ENCODE measurements at regions not wholly inside any gene's neighbourhood (a gene's known extent, or its start where the extent isn't known, plus 50 kb on each side); places are given as distances from the start of the nearest gene placed in this dataset.
A peak's percentile ranks its signal among the peaks of the same experiment; 100 is the strongest.

DNA sequence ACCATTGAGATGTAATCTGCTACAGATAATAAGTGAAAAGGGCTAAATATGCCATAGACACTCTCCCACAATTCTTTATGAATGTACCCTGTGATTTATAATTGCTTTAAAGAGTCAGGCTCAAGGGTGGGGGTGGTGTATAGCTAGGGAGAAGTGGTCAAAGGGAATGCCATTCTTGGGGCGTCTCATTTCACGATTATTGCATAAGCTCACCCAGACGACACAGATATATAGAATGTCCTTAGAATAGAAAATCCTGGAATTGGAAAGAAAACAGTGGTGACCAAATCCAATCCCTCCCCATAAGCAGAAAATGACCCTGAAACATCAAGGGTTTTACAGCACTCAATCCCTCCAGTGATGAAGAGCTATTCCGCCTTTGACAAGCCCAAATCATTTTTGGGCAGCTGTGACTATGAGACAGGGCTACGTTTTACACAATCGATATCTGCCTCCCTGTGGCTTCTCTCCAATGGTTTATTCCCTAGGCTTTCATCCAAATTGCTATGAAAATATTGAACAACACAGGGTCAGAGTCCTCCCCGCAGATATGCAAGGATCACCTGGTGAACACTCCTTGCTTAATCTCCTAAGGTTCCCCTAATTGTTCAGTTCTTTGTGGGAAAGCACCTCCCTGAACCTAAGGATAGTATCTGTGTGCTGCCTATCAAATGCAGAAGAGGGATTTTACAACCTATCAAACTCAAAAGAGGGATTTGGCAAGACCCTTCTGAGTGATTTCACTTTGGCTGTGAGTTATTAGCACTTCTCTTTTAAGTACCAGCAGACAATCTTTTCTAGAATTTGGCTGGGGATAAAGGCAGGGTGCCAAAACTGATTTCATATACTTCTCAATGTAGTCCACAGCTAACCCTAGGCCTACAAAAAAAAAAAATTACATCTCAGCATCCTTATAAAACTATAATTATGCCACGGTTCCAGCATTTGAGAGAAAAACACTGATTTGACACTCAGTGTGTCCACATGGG is 144.9 kb upstream of the CDH6 start:
- no peak for DNase-seq (ENCODE audit: low read depth)

DNA sequence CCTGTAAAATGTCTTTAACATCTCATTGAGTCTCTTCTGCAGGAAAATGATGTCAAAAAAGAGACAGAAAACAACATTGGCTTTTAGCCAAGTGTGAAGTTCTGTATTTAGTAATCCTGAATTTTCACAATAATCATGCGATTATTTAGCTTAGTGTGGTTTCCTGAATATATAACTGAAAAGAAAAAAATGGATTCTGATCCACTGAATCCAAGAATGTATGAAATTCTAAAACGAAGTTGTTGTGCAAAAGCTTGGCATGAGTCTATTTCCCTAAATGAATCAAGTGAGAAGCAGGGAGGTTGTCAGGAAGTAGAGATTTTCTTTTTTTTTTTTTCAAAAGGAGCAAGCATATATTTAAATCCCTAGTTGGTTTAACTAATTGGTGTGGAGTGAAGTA is 145.9 kb upstream of the CDH6 start:
- no peak for DNase-seq (ENCODE audit: low read depth)

DNA sequence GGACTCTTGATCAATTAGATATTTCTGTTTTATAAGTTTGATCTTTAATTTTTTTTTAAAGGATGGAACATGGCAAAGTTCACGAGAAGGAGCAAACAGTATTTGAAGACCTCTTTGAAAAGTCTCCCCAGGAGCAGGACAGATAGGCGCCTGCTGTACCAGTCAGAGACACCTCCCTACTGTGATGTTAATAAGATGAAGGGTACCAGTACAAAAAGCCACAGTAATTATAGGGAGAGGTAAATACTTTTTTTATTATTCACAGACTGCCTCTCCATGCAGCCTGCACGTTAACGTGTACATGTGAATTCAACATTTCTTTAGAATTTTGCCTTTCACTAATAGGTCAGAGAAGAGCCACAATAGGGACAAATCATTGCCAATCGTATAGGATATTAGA is 146.5 kb upstream of the CDH6 start:
- DNase-seq (ENCODE audit: low read depth) = no peak

DNA sequence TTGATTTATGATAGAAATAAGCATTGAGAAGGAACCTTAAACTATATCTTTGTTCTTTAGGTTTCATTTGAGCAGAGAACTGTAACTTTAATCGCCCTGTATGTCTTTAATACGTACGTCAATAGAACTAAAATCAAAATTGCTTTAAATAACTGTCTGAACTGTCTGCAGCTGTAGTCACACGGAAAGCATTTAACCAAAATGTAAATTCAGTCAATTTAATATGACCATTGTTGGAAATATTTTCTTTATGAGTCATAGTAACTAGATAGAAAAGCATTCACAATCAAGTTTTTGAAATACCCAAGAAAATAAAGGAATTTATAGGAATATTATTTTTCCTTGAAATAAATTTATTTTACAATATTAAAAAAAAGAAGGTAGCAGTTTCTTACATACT is 157.1 kb upstream of the CDH6 start:
- no peak for DNase-seq (ENCODE audit: low read depth)

DNA sequence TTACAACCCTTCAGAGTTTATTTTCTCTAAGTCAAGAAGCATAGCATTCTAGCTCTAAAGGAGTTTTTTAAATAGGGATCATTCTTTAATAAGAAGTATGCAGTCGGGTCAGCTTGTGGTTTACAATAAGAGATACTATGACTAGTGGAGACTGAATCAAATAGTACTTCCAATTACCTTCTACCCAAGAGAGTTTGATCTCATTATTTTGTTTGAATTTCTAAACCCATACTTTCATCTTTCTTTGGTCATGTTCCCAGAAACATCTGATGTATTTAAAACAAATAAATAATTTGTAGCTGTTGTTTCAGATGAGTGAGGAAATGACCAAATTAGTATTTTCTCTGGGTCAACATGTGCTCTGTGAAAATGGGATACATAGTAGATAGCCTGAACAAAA is 160.2 kb upstream of the CDH6 start:
- no peak for DNase-seq (ENCODE audit: low read depth)

DNA sequence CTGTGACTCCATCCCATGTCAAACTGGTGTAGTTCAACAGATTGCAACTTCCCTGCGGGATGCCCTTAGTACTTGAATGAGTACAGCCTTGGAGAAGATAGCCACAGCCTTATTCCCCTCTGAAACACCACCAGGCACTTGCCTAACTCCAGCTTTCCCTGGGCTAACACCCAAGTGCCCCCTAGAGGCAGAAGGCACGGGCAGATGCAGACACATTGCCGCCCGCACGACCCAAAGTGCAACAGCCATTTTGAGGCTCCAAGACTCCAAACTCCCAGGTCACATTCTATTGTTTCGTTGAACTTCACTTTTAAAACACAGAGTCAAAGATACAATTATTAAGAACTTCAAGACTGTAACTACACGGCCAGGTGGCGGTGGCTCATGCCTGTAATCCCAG is 163.6 kb upstream of the CDH6 start:
- DNase-seq (ENCODE audit: low read depth) = no peak

DNA sequence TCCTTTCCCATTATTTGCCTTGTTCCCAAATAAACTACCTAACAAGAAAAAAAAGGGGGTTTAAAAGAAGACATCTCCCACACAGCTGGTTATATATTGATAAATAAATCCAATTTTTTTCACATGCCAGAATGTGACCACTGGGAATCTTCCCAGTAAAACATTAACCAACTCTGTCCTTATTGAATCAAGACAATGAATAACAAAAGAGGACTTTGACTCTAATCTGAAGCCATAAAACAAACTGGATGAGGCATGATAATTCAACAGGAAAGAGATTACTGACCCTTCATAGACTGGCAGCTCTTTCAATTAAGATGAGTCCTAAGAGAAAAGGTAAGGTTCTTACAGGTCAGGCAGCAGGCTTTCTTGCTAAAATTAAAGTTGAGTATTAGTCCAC is 165.8 kb upstream of the CDH6 start:
- no peak for DNase-seq (ENCODE audit: low read depth)

DNA sequence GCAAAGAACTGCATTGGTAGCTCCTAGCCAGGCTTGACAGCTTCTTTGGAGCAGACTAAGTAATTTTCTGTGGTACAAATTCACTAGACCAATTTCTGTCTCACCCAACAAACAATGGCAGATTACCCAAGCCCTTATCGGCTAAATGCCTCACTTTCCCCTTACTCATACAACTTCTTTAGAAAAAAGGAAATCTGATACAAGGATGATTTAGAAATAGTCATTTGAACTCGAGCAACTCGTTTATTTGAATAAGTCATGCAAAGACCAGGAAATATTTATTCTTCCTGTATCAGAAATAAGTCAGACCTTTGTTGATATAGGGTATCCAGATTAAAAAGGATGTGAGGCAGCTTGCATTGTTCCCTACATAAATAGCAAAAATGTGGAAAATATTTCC is 170.4 kb upstream of the CDH6 start:
- DNase-seq (ENCODE audit: low read depth) = no peak

DNA sequence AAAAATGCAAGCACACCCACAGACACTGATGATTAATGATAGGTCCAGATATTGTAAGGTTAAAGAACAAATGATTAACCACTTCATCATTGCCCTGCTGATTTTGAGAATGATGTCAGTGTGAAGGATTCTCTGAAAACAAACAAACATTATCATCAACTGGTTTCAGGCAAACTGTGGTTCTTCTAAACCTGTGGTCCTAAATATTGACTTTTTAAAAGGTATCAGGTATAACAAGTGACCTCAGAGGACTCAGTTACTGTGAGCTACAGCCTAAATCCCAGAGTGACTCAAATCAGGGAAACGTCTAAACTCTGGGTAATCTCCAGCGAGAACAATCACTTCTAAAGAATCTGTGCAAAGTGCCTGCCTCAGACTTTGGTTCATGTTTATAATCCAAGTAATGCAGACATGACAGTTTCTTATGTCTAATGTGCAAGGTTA is 172.3 kb upstream of the CDH6 start:
- no peak for DNase-seq (ENCODE audit: low read depth)

DNA sequence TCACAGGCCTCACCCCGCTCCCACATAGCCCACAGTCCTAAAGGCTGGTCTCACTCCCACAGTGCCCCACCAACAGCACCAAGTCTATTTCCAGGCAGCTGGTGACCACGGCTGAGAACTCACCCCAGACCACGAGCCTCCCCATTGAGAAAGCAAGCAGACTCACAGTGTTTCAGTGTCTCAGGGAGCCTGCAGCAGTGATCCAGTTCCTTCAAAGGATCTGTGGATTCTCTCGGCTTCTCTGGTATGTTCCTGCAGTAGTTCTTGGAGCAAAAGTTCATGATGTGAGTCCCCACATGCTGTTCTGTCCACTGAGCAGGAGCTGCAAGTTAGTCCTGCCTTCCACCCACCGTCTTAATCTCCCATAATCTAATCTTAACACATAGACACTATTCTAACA is 185.3 kb upstream of the CDH6 start:
- DNase-seq (ENCODE audit: low read depth) = no peak

DNA sequence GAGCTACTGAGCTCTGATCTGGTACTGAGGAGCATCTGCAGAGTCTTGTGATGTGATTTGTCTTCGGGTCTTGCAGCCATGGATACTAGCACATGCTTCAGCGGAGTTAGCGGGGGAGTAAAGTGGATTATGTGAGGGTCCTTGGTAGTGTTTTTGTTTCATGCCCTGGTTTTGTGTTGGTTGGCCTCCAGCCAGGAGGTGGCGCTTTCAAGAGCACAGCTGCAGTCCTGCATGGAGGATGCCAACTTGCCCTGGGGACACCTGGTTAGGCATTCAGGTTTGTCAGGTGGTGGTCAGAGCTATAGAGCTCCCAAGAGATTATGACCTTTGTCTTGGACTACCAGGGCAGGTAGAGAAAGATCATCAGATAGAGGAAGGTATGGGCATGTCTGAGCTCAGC is 185.8 kb upstream of the CDH6 start:
- no peak for DNase-seq (ENCODE audit: low read depth)

DNA sequence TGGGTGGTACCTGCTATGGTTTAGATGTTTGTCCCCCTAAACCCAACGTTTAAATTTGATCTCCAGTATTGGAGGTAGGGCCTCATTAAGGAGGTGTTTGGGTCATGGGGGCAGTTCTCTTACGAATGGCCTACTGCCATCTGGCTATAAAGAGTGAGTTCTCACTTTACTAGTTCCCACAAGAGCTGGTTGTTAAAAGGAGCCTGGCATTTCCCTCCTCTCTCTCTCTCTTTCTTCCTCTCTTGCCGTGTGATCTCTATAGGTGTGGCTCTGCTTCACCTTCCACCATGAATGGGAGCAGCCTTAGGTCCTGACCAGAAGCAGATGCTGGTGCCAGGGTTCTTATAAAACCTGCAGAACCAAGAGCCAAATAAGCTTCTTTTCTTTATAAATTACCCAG is 193.2 kb upstream of the CDH6 start:
- DNase-seq (ENCODE audit: low read depth) = no peak

DNA sequence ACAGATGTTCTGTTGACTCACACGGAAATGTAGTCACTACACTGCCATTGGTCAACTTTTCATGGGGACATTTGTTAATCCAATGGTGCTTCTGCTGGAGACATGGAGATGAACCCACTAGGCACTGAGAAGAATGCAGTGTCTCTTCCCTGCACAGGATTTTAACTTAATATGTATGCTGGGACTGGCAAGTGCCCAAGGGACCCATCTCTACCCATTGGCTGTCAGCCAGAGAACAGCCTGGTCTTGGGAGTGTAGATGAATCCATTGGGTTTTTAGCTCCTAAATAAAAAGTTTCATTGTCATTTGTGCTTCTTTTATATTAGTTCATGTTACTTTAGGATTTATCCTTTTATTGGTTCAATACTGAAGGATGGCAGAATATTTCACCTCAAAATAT is 195.8 kb upstream of the CDH6 start:
- DNase-seq (ENCODE audit: low read depth) = no peak

DNA sequence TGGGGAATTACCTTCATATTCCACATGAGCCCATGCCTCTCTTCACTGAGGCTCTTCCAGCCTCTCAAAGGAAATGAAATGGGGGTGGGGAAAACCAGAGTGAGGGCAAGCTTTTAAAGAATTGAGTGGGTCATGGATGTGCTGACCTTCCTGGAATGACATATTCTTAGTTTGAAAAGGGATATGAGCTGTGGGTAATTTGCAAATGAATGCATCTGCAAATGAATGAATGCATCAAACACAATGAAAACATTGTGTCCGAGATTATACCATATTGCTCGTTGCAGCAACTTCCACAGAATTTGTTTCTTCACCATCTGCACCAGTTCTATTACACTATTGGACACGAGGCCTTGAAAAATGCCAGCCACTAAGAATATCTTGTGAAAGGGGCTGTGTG is 198.6 kb upstream of the CDH6 start:
- DNase-seq (ENCODE audit: low read depth) = no peak

DNA sequence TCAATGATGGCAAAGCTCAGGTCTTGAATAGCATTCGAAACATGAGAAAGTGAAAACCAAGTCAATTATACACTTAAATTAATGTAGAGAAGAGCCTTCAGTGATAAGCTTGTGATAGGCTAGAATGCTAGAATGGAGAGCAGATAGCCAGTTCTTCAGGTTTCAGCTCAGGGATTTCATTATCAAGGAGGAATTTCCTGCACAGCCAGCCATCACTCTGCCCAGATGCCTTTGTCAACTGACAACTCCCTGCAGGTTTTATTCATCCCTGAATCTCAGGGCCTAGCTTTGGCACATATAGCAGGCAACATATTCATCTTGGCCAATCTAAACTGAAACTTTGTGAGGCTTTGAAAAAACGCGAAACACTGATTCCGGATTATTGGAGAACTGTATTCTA is 199.3 kb upstream of the CDH6 start:
- no peak for DNase-seq (ENCODE audit: low read depth)

DNA sequence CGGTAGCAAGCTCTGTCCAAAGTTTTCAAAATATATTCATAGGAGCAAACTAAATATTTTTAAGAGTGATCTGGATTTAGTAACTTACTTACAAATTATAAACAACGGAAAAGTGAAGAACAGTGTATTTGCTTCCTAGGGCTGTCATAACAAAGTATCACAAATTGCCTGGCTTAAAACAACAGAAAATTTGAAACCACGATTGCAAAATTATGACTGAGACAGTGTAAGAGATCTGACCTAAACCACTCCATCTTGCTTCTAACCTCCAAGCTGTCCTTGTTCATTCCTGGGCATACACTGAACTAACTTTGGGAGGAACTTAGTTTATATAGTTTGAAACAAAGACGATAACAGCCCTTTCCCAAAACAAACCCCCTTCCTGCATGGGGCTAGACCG is 202.0 kb upstream of the CDH6 start:
- DNase-seq (ENCODE audit: low read depth) = no peak

DNA sequence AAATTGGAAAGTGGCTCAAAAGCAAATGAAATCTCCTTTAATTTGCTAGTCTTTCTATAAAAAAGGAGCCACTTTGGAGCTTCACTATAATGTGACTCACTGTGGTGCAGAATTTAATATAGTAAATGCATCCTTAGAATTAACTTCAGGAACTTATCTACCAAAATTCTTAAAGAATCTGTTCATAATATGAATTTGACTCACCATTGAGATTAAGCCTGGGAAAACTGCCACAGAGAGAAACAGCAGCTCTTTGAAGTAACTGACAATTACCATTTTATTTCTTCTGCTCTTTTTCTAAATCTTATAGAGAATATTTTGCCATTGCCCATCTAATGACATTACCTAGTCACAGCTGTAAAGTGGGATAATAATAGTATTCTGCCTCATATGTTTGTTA is 211.9 kb upstream of the CDH6 start:
- DNase-seq (ENCODE audit: low read depth) = no peak

DNA sequence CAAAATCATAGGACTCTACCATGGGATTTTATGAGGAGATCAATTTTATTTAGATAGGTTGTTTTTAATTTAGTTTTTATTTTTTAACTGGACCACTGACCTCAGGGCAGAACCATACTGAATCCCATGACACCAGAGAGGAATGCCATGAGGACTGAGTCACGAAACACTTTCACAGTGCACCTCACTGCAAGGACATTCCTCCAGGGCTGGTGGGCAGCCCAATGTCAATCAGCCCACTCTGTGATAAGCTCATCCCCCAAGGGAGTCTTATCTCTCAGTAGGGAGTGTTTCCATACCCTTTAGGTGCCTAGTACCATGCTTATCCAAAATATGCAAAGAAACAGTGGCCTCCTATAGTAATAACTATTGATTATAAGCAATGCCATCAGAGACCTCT is 224.5 kb upstream of the CDH6 start:
- no peak for DNase-seq (ENCODE audit: low read depth)

DNA sequence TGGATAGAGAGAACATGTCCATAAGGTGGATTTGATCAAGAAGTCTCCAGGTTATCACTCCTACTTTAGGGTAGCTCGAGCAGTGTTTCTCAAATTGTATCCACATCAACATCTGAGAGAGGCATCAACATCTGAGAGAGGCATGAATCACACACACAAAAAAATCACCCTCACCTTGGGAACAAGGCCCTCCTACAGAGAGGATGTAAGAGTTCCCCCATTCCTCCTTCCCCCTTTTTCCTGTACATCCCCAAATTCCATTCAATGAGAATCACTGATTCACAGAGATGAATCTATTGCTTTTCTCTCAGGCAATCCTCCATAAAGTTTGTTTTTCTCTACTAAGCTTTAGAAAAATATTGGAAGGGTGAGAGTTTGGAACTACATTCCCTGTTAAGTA is 233.4 kb upstream of the CDH6 start:
- no peak for DNase-seq (ENCODE audit: low read depth)

DNA sequence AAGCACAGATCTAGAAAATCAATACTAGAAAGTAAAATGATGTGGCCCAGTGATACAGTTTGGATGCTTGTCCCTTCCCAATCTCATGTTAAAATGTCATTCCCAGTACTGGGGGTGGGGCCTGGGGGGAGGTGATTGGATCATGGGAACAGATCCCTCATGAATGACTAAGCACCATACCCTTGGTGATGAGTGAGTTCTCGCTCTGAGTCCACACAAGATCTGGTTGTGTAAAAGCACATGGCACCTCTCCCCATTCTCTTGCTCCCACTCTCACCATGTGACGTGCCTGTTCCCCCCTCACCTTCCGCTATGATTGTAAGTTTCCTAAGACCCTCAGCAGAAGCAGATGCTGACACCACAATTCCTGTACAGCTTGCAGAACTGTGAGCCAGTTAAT is 234.2 kb upstream of the CDH6 start:
- peak; percentile 34 for DNase-seq (ENCODE audit: low read depth)

DNA sequence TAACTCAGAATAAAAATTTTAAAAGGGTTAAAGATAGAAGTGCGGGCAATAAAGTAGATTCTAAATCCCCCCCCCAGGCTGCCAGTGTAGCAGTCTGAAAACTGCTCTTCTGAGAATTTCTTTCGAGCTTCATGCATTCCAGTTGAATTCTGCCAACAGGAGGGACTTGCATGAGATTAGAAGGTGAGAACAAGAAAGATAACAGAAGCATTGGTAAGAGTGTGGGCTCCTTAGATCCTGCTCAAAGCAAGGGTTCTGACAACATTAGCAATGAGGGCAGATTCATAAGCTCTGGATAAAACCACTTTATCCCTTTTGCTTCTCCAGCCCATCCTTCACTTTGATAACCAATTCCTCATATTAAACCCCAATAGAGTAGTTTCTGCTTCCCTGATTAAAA is 235.9 kb upstream of the CDH6 start:
- DNase-seq (ENCODE audit: low read depth) = no peak

DNA sequence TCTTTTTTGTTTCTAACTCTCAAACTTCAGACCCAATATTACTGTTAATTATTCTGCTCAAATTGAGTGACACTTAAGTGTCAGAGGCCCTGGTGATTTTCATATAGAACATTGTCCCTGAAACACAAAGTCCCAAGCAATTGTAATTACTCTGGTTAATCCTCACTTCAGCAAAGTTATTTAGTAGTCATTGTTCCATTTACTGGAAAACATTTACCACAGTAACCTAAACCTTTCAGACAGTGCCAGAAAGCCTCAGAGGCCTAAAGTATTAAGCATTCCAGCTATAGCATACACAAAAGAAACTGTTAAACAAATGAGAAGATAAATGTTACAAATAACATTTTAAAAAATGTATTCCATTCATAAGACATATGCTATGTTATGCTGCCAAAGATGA is 237.2 kb upstream of the CDH6 start:
- DNase-seq (ENCODE audit: low read depth) = no peak

DNA sequence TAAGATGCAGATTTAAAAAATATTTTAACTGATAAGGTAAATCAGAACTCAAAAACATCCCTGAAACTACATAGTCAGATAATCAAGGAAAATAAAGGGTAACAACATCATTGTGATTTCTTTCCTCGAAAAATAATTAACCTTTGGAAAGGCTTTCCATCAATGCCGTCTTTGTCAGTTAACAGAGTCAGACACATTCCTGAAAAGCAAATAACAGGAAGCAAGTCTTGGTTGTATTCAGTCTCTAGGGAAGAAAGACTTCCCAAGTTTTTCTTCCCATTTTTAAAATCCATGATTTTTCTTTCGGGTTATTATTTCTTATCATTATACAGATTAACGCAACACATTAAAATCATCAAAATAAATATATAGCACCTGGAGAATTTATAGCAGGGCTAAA is 256.4 kb upstream of the CDH6 start:
- no peak for DNase-seq (ENCODE audit: low read depth)

DNA sequence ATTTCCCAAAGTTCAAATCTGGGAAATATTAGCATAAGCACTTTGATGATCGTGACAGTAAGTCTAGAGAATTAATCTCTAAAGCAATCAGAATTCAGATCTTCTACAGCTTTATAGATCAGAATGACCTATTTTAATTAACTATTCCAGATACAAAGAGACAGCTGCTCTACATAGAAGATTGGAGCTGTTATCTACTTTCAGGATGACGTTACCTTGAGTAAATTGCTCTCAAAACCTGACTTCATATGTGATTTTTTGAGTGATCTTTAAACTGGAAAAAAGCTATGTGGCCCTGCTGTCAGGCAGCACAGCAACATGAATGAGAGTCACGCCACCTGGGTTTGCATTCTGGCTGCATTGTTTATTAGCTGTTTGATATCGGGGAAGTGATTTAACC is 259.9 kb upstream of the CDH6 start:
- DNase-seq (ENCODE audit: low read depth) = no peak
